OCI-M2 (cell line): ENCODE measurements at regions not wholly inside any gene's neighbourhood (a gene's known extent, or its start where the extent isn't known, plus 50 kb on each side); places are given as distances from the start of the nearest gene placed in this dataset.

Experiments used
- DNase-seq: peaks from one replicate; lab custom pipeline; 2025; ENCODE audit not compliant: unreplicated experiment; lab: John Stamatoyannopoulos, UW

DNA sequence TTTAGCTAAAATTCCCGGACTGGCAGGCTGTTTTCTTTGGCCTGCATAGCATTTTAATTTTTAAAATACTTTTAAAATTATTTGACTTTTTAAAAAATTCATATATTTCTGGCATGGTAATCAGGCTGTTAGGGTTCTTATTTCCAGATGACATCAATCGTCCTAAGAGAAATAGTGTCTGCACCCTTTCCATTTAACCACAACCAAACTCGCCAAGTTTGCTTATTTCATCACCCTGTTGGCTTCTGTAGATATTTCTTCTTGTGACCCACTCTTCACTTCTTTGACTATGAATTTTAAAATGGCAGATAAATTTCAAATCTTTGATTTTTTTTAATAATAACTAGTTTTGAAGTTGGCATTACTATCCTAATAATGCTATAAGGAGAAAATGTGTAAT lies 675.7 kb upstream of the FTMT start:
- no peak for DNase-seq

DNA sequence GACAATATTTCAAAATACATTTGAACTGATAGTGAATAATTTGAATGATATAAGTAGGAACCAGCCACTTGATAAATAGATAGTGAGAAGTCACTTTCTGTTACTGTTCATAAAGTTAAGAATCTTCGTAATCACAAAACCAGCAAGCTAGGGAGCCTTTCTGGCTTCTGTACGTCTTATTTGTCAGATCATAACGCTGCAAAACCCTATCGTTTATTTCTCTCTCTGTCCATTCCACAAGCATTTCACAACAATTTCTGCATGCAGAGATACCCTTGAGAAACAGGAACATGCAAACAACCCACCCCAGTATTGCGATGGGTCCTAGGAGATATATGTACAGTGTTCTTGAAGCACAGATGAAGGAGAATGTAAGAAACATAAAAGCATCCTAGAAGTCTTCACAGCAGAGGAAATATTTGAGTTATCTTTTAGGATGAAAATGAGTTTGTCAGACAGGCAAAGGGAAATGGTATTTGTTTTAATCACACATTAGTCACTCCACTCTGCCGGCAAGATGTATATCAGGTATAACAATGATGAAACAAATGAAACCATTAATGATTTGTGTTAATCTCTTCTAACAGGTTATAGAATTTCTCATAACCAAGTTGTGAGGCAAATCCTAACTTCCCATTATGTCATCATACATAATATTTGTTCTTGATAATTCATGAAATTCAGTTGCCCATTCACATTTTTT lies 668.7 kb upstream of the FTMT start:
- DNase-seq: no peak

GRCh38 chr5:121188849-121189248 lies 662.8 kb upstream of the FTMT start:
- no peak for DNase-seq

DNA sequence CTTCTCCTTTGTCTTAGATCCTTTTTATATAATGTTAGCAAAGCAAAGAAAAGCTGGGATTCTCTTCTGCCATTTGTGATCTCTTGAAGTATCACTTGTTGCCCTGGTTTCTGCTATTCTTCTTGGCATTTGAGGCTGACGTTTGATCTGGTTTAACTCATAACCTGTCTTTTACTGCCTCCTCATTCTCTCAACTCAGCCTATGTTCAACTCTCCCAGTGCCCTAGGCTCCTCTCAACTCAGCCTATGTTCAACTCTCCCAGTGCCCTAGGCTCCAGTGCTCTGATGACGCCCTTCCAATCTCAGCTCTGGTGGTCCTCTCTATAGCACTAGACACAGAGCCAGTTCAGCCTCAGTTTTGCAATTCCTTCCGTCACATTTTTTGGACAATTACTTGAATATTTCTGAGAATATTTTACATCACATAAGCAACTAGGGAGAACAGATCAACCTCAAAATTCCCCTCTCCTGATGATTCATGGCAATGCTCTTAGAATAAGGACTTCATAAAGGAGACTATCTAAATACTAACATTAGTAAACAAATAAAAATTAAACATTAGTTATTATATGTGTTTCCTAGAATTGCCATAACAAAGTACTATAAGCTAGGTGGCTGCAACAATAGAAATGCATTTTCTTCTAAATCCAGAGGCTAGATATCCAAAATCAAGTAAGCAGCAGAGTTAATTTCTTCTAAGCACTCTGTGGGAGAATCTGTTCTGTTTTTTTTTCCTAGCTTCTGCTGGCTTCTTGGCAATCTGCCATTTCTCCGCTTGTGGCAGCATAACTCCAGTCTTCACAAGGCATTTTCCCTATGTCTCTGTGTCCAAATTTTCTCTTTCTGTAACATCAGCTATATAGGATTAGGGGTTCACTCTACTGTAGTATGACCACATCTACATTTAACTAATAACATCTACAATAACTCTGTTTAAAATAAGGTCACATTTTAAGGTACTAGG lies 662.1 kb upstream of the FTMT start:
- no peak for DNase-seq

- no peak for DNase-seq
Measured at GRCh38 chr5:121199216-121199999, 652.3 kb upstream of the FTMT start.

GRCh38 chr5:121218086-121218485 lies 633.6 kb upstream of the FTMT start:
- DNase-seq: no peak

DNA sequence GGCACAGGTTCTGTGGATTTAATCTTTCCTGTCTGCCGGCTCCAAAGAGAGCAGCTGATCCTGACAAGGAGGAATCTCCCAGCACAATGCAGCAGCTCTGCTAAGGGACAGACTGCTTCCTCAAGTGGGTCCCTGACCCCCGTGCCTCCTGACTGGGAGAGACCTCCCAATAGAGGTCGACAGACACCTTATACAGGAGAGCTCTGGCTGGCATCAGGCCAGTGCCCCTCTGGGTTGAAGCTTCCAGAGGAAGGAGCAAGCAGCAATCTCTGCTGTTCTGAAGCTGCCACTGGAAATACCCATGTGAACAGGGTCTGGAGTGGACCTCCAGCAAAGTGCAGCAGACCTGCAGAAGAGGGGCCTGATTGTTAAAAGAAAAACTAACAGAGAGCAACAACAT lies 630.2 kb upstream of the FTMT start:
- DNase-seq: no peak

GRCh38 chr5:121226765-121227164 lies 624.9 kb upstream of the FTMT start:
- DNase-seq: no peak

DNA sequence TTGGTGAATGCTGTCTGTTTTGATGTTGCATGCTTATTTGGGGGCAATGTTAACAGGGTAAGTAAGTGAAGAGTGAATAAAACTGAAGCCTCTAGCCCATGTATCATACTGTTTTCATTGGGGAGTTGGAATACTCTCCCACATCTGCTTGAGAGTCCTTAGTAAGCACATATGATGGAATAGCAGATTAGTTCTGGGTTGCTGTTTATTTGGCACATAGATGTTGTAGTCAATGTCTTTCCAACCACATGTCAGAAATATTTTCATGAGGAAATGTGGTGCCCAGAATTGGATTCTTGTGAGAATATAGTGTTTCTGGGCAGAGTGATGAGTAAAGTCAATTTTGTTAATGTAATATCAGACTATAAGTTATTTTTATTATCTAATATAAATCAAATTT lies 611.7 kb upstream of the FTMT start:
- DNase-seq: no peak

DNA sequence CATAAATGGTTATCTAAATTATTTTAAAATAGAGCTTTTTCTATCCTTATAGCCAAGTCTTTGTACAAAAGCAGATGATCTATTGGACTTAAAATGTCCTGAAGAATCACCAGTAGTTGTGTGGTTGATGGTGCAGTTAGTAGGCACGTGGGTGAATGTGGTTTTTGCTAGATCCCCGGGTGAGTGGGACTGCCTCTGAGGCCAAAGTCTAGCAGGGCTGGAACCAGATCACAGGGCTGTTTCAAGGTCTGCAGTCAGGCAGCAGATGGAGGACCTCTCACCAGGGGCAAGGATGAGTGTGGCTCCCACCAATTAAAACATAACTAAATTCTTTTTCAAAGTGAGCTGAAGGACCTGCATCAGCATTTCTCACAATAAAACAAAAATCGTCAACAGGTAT lies 604.7 kb upstream of the FTMT start:
- no peak for DNase-seq

- no peak for DNase-seq
Measured at GRCh38 chr5:121251954-121252353, 599.7 kb upstream of the FTMT start.

DNA sequence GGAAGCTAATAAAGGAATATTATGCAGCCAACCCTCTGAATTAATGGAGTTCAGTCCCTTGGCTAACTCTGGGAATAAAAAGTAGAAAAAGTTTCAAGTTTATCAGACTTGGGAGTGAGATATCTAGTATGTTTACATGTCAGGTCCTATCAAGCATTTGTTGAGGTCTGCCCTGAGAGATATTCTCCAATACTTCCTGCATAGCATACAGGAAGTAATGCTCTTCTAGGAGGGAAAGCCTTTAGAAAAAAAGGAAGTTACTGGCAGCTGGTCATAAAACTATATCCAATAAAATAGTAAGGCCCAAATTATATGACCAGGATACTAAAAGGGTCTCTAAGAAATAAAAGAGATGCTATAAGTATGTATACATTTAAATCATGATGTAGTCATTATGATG lies 594.1 kb upstream of the FTMT start:
- peak; percentile 29 for DNase-seq

GRCh38 chr5:121263456-121263855 lies 588.2 kb upstream of the FTMT start:
- DNase-seq: no peak

DNA sequence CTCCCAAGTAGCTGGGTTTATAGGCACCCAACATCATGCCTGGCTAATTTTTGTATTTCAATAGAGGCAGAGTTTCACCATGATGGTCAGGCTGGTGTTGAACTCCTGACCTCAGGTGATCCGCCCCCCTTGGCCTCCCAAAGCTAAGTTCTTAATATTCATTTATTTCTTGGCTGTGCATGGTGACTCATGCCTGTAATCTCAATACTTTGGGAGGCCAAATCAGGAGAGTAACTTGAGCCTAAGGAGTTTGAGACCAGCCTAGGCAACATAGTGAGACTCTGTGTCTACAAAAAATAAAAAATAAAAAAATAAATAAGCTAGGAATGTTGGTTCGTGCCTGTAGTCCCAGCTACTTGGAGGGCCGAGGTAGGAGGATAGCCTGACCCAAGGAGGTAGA lies 587.1 kb upstream of the FTMT start:
- DNase-seq: no peak

- DNase-seq: no peak
Measured at GRCh38 chr5:121271546-121271945, 580.1 kb upstream of the FTMT start.

DNA sequence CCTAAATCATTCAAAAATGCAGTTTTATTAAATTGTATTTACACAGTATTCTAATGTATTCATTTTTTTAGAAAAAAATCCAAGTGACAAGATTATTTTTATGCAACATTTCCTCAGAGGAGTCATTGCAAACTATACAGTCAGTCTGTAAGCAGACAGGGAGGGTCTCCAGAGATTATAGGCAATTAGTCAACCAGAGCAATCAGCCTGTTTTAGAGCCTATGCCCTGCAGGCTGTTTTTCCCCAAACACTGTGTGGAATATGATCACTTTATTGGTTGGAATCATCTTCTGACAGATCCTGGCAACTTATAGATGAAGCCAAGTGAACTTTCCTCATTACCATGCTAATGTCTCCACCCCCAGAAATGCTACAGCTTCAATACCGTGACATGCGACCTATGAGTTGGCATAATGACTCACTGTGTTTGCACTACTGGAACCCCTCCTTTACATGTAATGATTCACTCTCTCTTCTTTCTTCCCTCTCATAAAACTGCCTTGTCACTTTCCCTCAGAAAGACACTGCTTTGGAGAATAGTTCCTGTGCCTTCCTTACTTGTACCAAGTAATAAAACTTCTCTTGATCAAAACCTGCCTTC lies 577.7 kb upstream of the FTMT start:
- no peak for DNase-seq

GRCh38 chr5:121279801-121280200 lies 571.9 kb upstream of the FTMT start:
- DNase-seq: no peak

- DNase-seq: no peak
Measured at GRCh38 chr5:121285801-121286521, 565.7 kb upstream of the FTMT start.

GRCh38 chr5:121288781-121289180 lies 562.9 kb upstream of the FTMT start:
- DNase-seq: no peak

- DNase-seq: no peak
Measured at GRCh38 chr5:121292664-121293063, 559.0 kb upstream of the FTMT start.

DNA sequence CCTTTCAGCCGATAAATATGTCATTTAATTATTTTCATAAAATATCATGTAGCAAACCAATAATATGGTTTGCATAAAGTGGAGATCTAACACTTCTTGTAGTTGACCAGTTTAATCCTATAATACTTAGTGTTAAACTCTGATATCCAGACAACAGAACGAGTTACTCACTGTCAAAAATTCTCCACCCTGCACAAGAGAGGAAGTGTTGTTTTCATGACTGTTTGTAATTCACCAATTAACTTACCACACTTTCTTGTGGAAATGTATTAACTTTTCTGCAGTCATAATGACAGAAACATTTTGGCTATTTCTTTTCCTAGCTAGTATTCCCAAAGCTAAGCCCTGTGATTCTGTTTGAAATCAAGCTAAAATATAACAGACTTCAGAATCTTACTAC lies 555.3 kb upstream of the FTMT start:
- DNase-seq: no peak
